ENCODE measurements at regions not wholly inside any gene's neighbourhood (a gene's known extent, or its start where the extent isn't known, plus 50 kb on each side); places are given as distances from the start of the nearest gene placed in this dataset.

GRCh38 chr16:5972747-5973146, 875.2 kb upstream of the EEF2KMT start:
- no peaks in the 10 kb centered on the region for H3K36me3 ChIP-seq (ENCODE audit: low read depth)
- H3K9me3 ChIP-seq (ENCODE audit: severe bottlenecking): peaks cover 7% of the 10 kb centered on the region
- DNase-seq (ENCODE audit: low spot score): no peak
- H3K27ac ChIP-seq (ENCODE audit: poor library complexity, severe bottlenecking): no peak overlapping the region
- no peak overlapping the region for H3K4me3 ChIP-seq (ENCODE audit: severe bottlenecking)
- no peak for ATAC-seq (ENCODE audit: low read depth)
- no peaks in the 10 kb centered on the region for H3K4me1 ChIP-seq (ENCODE audit: insufficient read depth, poor library complexity, severe bottlenecking)
- H3K27me3 ChIP-seq (ENCODE audit: insufficient read depth, poor library complexity, severe bottlenecking): no peaks in the 10 kb centered on the region
- no peak for TF ChIP-seq CTCF (IDR thresholded peaks at IDR 0.05; ENCODE audit: poor library complexity, severe bottlenecking)

GRCh38 chr16:5971924-5972323, 874.3 kb upstream of the EEF2KMT start:
- Histone ChIP-seq H3K4me1 (ENCODE audit: insufficient read depth, poor library complexity, severe bottlenecking) (no peaks in the 10 kb centered on the region), H3K4me3 (ENCODE audit: severe bottlenecking) (no peak overlapping the region), H3K27me3 (ENCODE audit: insufficient read depth, poor library complexity, severe bottlenecking) (no peaks in the 10 kb centered on the region), H3K36me3 (ENCODE audit: low read depth) (no peaks in the 10 kb centered on the region), H3K27ac (ENCODE audit: poor library complexity, severe bottlenecking) (no peak overlapping the region), H3K9me3 (ENCODE audit: severe bottlenecking) (peaks cover 7% of the 10 kb centered on the region)
- DNase-seq (ENCODE audit: low spot score) (no peak), ATAC-seq (ENCODE audit: low read depth) (no peak)
- TF ChIP-seq CTCF (IDR thresholded peaks at IDR 0.05; ENCODE audit: poor library complexity, severe bottlenecking): no peak

GRCh38 chr16:5971106-5971505, 873.5 kb upstream of the EEF2KMT start:
- Histone ChIP-seq H3K27ac (ENCODE audit: poor library complexity, severe bottlenecking) (no peak overlapping the region), H3K36me3 (ENCODE audit: low read depth) (no peaks in the 10 kb centered on the region), H3K27me3 (ENCODE audit: insufficient read depth, poor library complexity, severe bottlenecking) (no peaks in the 10 kb centered on the region), H3K4me3 (ENCODE audit: severe bottlenecking) (no peak overlapping the region), H3K4me1 (ENCODE audit: insufficient read depth, poor library complexity, severe bottlenecking) (no peaks in the 10 kb centered on the region), H3K9me3 (ENCODE audit: severe bottlenecking) (peaks cover 7% of the 10 kb centered on the region)
- ATAC-seq (ENCODE audit: low read depth): no peak
- no peak for TF ChIP-seq CTCF (IDR thresholded peaks at IDR 0.05; ENCODE audit: poor library complexity, severe bottlenecking)
- no peak for DNase-seq (ENCODE audit: low spot score)

- peaks cover 7% of the 10 kb centered on the region for H3K9me3 ChIP-seq (ENCODE audit: severe bottlenecking)
- no peak overlapping the region for H3K27ac ChIP-seq (ENCODE audit: poor library complexity, severe bottlenecking)
- ATAC-seq (ENCODE audit: low read depth): no peak
- no peaks in the 10 kb centered on the region for H3K4me1 ChIP-seq (ENCODE audit: insufficient read depth, poor library complexity, severe bottlenecking)
- DNase-seq (ENCODE audit: low spot score): no peak
- no peak for TF ChIP-seq CTCF (IDR thresholded peaks at IDR 0.05; ENCODE audit: poor library complexity, severe bottlenecking)
- no peaks in the 10 kb centered on the region for H3K36me3 ChIP-seq (ENCODE audit: low read depth)
- H3K27me3 ChIP-seq (ENCODE audit: insufficient read depth, poor library complexity, severe bottlenecking): no peaks in the 10 kb centered on the region
- no peak overlapping the region for H3K4me3 ChIP-seq (ENCODE audit: severe bottlenecking)
Measured at GRCh38 chr16:5966004-5966403, 868.4 kb upstream of the EEF2KMT start.

GRCh38 chr16:5965321-5965720, 867.7 kb upstream of the EEF2KMT start:
- no peak for ATAC-seq (ENCODE audit: low read depth)
- no peak for TF ChIP-seq CTCF (IDR thresholded peaks at IDR 0.05; ENCODE audit: poor library complexity, severe bottlenecking)
- H3K4me1 ChIP-seq (ENCODE audit: insufficient read depth, poor library complexity, severe bottlenecking): no peaks in the 10 kb centered on the region
- peaks cover 6% of the 10 kb centered on the region for H3K9me3 ChIP-seq (ENCODE audit: severe bottlenecking)
- no peak overlapping the region for H3K27ac ChIP-seq (ENCODE audit: poor library complexity, severe bottlenecking)
- no peak overlapping the region for H3K4me3 ChIP-seq (ENCODE audit: severe bottlenecking)
- no peaks in the 10 kb centered on the region for H3K27me3 ChIP-seq (ENCODE audit: insufficient read depth, poor library complexity, severe bottlenecking)
- H3K36me3 ChIP-seq (ENCODE audit: low read depth): no peaks in the 10 kb centered on the region
- DNase-seq (ENCODE audit: low spot score): no peak
